HFFc6 (cell line): ENCODE measurements at regions not wholly inside any gene's neighbourhood (a gene's known extent, or its start where the extent isn't known, plus 50 kb on each side); places are given as distances from the start of the nearest gene placed in this dataset. TPM values are rescaled to one million over a fixed set of nuclear protein-coding genes. Genes with fewer than 3 reads are reported as not detected.
"Not testable (repeated sequence)": the region's sequence is repeated elsewhere in the genome, so short reads cannot be mapped to it uniquely, and the experiment has no call there.

Experiments used
- DNase-seq: peaks from one replicate; pipeline ENCODE4 v3.0.0-alpha.2; 2018
- H3K27ac Mint-ChIP-seq: 2 replicates; pipeline ENCODE4 v1.8.0; 2020; ENCODE audit warnings: mild to moderate bottlenecking, mixed read lengths
- H3K27me3 Mint-ChIP-seq: 2 replicates; pipeline ENCODE4 v1.8.0; 2021; ENCODE audit warnings: mild to moderate bottlenecking, moderate library complexity, mixed read lengths; ENCODE audit not compliant: insufficient read depth
- H3K36me3 Mint-ChIP-seq: 2 replicates; pipeline ENCODE4 v1.8.0; 2021; ENCODE audit warnings: low read depth, mixed read lengths
- H3K4me1 Mint-ChIP-seq: 2 replicates; pipeline ENCODE4 v1.8.0; 2020; ENCODE audit warnings: low read depth, mixed read lengths
- H3K4me3 Mint-ChIP-seq: 2 replicates; pipeline ENCODE4 v1.8.0; 2020; ENCODE audit warnings: mild to moderate bottlenecking, moderate library complexity, mixed read lengths
- H3K9me3 Mint-ChIP-seq: 2 replicates; pipeline ENCODE4 v1.8.0; 2020; ENCODE audit warnings: mild to moderate bottlenecking, mixed read lengths
- CTCF ChIP-seq: fragments of 200-600 bp; sonication (generic); IDR thresholded peaks from 2 replicates; pipeline ENCODE4 v1.5.0; 2021; ENCODE audit warnings: antibody characterized with exemption, mild to moderate bottlenecking
- microRNA-seq: library from miRNA; unstranded; fragments of <30 nt; microRNA quantifications from one replicate; pipeline ENCODE4, GENCODE V29; 2019

GRCh38 chr10:131041031-131041430, 270.5 kb downstream of the TCERG1L start:
- no peaks in the 10 kb centered on the region for H3K4me1 Mint-ChIP-seq
- peaks cover 17% of the 10 kb centered on the region for H3K9me3 Mint-ChIP-seq
- no peak for TF ChIP-seq CTCF
- no peak overlapping the region for H3K4me3 Mint-ChIP-seq
- no peak overlapping the region for H3K27ac Mint-ChIP-seq
- H3K36me3 Mint-ChIP-seq: no peaks in the 10 kb centered on the region
- no peaks in the 10 kb centered on the region for H3K27me3 Mint-ChIP-seq
- DNase-seq: no peak

GRCh38 chr10:131041441-131041840, 270.1 kb downstream of the TCERG1L start:
- no peaks in the 10 kb centered on the region for H3K27me3 Mint-ChIP-seq
- no peak for DNase-seq

GRCh38 chr10:131042015-131042414, 269.5 kb downstream of the TCERG1L start:
- H3K4me3 Mint-ChIP-seq, H3K36me3 Mint-ChIP-seq, H3K27me3 Mint-ChIP-seq, DNase-seq, H3K27ac Mint-ChIP-seq, H3K4me1 Mint-ChIP-seq: not testable (repeated sequence)
- peaks cover 14% of the 10 kb centered on the region for H3K9me3 Mint-ChIP-seq

More at GRCh38 chr10:131041441-131041840, 270.1 kb downstream of the TCERG1L start:
- no peak for TF ChIP-seq CTCF
- Mint-ChIP-seq H3K4me3 (no peak overlapping the region), H3K36me3 (no peaks in the 10 kb centered on the region), H3K27ac (no peak overlapping the region), H3K9me3 (peaks cover 19% of the 10 kb centered on the region), H3K4me1 (no peaks in the 10 kb centered on the region)

Small RNA genes in the stretch of these regions (microRNA-seq; reads per million reads assigned to microRNA genes)
- not detected for gene MIR378C
